CMK (cell line): ENCODE measurements at regions not wholly inside any gene's neighbourhood (a gene's known extent, or its start where the extent isn't known, plus 50 kb on each side); places are given as distances from the start of the nearest gene placed in this dataset.
A peak's percentile ranks its signal among the peaks of the same experiment; 100 is the strongest.

Experiments used
- DNase-seq: peaks from one replicate; pipeline ENCODE4 v3.0.0-alpha.2; 2010; ENCODE audit warnings: low read depth

DNA sequence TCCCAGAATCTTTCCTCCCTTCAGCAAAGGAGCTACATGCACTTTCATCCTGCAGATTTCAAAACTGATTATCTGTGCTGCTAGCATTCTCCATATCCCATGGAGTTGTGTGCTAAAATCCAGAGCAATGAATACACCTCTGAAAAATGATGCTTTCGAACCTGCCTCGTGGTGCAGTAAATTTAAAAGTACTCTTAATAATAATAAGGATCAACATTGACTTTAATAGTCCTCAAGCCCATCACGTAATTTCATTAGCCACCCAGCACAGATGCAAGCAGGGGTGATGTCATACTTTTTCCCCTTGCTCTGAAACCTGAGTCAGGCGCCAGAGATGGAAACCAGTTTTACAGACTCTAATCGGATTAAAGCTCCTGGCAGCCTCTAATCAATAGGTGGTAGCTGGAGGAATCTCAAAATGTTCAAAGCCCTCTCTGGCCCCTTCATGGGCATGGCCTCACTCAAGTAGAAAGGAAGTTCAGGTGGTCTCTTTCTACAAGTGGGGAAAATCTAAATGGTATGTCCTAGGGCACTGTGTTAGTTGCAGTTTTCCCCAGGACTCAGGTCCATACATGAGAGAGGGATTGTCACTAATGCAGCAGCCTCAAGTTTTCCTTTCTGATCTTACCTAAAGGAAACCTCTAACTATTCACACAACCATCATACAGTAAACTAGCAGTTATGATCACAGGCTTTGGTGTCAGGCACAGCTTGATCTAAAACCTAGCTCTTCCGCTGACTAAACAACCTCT is 221.6 kb upstream of the SLC30A5 start:
- no peak for DNase-seq

DNA sequence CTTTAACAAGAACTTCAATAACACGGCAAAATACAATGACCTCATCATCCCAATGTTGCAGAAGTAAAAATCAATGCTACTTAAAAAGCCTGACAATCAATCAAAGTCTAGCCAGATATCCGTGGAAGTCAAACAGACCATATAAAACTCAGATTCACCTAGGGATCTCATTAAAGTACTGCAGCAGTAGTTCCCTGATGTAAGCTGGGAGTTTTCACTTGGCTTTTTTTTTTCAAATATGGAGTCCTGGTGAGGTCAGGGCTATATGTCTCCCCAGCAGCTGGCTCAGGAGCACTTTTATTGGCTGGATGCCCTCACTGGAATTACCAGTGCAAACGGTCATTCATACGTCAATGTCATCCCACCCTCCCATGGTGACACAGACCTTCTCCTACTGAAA is 220.6 kb upstream of the SLC30A5 start:
- no peak for DNase-seq

DNA sequence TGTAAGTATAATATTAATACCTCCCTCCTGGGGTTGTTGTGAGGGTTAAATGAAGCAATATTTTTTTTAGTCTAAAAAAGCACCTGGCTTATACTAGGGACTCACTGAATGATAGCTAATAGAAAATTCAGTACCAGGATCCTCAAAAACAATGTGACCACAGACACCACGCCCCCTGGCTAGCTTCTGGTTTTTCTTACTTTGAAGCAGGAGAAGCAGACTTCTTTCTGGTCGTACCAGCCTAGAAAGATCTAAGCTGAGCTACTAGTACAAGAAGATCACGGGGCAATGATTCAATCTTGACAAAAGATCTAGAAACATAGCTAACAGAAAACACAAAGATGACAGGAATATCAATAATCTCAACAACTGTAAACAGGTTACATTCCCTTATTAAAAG is 218.5 kb upstream of the SLC30A5 start:
- no peak for DNase-seq

DNA sequence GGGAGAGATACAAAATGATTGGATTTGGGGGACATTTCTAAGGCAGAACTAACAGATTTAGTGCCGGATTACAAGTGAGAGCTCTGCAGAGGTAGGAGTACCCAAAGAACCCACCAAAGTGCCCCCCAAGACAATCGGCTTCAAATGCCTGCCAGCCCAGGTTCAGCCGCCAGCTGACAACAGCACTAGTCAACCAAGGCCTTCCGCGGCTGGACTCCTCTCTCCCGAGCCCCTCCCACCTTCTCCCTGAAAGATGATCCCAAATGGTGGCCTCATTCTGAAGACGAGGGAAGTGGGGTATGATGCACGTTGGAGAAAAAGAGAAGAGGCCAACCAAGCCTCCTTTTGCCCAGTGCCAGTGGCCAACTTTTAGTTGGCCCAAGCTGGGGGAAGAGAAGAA is 210.4 kb upstream of the SLC30A5 start:
- no peak for DNase-seq

DNA sequence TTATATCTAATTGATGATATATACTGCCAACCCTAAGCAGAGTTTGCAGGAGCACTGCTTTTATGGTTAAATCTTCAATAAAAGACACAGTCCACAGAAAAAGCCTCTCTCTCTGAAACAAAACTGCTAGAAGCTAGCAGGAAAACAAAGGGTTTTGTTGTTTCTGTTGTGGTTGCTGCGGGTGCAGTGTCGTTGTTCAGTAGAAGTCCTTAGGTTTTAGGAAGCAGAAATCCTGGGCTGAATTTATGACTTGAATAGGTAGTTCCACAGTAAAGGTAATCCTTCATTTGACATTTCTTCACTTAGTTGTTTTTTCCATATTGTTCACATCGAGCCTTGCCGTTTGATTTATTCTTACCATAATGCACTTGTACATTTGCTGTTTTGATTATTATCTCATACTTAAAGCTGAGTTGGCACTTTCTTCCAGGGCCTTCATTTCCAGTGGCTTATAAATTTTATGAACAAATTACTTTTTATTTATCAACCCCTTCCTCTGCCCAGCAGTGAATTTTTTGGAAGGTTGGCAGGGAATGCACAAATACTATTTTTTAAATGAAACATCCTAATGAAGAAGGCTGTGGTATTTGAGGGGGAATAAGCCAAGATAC is 209.6 kb upstream of the SLC30A5 start:
- DNase-seq: no peak

DNA sequence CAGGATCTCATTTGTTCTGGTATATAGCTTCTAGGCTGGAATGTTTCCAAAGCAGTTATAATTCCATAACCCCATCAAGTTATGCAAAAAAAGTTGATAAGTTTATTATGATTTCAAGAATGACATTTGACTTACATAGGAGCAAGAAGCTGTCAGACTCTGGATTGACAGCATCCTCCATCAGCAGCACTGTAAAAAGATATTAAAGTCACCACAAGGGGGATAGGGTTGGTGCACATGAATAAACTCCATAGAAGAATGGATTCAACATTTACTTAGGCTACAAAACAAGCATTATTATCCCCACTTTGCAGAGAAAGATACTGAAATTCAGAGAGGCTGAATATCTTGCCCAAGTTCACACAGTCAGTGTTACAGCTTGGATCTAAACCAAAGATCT is 208.9 kb upstream of the SLC30A5 start:
- DNase-seq: no peak

DNA sequence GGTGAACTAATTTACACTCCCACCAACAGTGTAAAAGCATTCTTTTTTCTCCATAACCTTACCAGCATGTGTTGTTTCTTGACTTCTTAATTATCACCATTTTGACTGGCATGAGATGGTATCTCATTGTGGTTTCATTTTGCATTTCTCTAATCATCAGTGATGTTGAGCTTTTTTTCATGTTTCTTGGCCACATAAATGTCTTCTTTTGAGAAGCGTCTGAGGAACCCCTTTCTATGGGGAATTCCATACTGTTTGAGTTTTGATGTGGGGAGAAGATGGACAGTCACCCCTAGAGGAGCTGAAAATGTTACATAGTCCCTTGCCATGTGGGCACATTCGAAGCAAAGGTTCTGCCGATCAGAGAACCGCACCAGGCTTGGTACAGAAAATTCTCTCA is 207.0 kb upstream of the SLC30A5 start:
- DNase-seq: no peak

DNA sequence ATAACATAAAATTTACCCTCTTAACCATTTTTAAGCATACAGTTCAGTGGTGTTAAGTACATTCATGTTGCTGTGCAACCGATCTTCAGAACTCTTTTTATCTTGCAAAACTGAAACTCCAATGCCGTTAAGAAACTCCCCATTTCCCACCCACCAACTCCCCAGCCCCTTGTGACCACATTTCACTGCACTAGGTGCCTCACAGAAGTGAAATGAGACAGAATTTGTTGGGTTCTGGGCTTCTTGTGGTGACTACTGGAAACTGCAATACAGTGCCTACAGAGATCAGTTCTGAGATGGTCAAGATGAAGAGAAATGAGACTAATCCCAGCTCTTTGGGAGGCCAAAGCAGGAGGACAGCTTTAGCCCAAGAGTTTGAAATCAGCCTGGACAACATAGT is 202.1 kb upstream of the SLC30A5 start:
- no peak for DNase-seq

DNA sequence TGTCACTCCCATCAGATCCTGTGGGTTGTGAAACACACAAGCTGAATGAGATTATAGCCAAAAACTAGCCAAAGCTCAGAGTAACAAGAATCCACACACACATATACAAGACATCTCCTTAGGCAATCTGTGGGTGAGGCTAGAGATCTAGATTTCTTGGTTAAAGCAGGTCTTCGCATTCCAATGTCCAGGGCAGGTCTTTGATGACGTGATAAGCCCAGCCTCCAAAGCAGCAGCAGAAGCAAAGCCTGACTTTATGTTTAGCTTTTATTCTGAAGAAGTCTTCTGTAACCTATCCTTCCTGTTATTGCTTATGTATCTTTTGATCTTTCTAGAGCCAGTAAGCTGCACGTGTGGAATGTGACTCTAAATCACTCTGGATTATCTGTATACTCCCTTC is 199.1 kb upstream of the SLC30A5 start:
- no peak for DNase-seq

DNA sequence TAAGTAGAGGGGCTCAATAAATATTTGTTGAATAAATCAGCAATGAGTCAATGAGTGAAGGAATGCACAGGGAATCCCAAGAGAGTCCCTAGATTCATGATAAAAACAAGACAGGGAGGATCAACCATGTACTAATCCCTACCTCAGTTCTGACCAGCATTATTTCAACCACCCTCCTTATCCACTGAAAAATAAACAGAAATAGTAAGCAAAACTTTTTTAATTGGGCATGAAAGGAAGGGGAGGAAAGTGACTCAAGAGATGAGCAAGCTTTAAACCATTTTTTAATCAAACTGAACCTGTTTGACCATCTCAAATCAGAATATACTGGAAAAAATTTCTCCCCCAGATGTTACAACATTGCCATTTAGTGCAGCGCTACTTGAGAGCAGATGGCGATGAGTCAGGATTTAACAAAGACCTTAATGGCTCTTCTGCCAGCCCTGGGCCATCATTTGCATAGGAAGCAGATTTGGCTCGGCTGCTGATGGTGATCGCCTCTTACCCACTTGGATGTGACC is 194.8 kb upstream of the SLC30A5 start:
- DNase-seq: no peak

DNA sequence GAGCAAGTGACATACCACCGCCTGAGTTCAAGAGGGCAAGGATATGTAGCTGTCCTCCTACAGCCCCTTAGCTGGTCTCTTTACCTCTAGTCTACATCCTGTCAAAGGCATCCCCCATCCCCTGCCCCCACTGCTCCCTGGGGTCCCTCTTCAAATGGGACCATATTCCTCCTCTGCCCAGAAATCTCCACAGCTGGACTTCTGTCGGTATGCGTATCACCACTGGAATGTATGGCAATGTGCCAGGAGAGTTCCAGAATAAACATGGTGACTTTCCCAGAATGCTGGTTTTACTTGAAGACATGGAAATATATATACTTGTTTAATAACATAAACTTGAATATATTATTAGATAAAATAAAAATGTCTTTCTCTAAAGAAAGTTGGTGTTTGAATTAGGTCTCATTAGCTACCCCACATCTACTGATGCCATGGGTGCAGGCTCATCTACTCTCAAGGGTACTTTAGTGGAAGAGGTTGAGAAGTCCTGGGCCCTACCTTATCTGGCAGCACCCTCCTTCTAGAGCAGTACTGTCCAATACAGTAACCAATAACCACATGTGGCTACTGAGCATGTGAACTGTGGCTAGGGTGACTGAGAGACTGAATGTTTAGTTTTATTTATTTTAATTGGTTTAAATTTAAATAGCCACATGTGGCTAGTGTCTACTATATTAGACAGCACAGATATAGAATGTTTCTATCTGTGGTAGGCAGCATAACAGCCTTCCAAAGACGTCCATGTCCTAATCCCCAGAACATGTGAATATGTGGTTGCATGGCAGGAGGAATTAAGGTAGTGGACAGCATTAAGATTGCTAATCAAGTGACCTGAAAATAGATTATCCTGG is 181.7 kb upstream of the SLC30A5 start:
- DNase-seq: no peak

DNA sequence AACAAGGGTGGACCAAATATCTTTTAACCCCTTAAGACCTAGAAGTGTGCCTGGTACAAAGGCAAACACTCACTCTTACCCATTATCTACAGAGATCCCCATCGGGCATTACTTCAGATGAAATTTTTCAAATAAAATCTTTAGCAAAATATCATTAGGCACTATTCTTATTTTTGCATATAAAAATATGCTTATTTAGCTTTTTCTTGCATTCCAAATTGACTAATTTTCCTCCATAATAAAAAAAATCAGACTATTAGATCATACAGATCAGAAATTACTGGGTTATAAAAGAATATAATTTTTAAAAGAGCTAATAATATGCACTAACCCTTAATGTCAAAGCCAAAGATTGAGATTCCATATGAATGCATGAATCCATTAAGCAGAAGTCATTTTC is 178.7 kb upstream of the SLC30A5 start:
- no peak for DNase-seq

DNA sequence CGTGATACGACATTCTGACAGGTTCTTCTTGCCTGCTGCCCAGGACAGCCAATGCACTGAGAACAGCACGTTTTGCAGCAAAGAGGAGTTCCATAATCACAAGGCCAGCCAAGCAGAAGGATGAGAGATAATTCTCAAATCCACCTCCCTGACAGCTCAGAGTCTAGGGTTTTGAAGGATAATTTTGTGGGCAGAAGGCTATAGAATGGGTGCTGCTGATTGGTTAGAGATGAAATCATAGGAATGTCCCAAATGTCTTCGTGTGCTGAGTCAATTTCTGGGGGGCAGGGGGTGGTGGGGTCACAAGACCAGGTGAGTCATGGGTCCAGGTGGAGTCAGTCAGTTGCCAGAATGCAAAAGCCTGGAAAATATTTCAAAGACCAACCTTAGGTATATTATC is 175.5 kb upstream of the SLC30A5 start:
- no peak for DNase-seq

DNA sequence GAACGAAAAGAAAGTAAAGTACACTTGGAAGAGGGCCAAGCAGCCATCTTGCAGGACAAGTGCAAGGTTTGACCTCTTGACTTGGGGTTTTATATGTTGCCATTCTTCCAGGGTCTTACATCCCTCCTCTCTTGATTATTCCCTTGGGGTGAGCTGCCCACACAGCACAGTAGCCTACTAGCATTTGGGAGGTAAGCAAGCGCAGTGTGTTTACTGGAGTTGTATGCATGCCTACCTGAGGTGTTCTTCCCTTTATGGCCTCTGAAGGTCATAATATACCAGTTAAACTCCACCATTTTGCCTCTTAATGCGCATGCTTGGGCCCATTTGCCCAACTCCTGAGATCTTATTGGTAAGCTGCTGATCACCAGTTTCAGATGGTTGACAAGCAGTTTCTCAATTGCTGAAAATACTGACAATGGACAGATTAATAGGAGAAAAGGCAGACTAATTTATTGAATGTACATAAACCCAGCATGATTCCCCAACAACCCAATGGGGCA is 173.8 kb upstream of the SLC30A5 start:
- DNase-seq: no peak

DNA sequence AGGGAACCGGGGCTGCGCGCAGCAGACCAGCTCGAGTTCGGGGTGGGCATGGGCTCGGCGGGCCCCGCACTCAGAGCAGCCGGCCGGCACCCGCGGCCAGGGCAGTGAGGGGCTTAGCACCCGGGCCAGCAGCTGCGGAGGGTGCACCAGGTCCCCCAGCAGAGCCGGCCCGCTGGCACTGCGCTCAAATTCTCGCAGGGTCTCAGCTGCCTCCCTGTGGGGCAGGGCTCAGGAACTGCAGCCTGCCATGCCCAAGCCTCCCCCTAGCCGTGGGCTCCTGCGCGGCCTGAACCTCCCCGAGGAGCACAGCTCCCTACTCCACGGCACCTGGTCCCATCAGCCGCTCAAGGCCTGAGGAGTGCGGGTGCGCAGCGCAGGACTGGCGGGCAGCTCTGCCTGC is 172.9 kb upstream of the SLC30A5 start:
- no peak for DNase-seq

DNA sequence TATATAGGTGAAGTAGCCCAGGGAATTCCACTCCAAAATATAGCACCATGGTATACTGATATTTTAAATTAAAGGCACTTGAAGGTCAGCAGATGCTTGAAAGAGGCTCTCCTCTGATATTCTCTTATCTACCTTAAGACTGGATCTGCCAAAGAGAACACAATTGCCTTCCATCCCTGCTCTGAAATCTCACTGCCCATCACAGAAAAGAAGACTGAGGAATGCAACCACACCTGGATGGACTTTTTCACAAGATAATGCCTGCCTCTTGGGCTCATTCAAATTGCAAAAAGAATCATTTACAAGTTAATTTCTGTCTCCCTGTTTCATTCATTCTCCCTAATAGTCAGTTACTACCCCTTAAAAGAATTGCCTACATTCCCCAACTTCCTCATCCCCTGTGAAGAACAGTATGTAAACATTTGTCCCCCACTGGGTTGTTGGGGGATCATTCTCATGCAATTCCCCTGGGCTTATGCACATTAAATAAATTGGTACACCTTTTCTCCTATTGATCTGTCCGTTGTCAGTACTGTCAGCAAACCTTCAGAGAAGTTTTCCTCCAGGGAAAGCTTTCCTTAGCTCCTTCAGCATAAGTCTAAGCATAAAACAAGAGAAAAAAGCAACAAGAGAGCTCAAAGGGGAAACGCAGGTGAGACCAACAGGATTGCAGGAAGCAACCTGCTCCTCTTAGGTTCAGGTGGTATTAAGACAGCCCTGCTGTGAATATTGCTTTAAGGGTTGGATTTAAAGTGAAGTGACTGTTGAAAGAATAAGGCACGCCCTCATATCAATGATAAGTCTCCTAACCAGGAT is 171.4 kb upstream of the SLC30A5 start:
- no peak for DNase-seq

DNA sequence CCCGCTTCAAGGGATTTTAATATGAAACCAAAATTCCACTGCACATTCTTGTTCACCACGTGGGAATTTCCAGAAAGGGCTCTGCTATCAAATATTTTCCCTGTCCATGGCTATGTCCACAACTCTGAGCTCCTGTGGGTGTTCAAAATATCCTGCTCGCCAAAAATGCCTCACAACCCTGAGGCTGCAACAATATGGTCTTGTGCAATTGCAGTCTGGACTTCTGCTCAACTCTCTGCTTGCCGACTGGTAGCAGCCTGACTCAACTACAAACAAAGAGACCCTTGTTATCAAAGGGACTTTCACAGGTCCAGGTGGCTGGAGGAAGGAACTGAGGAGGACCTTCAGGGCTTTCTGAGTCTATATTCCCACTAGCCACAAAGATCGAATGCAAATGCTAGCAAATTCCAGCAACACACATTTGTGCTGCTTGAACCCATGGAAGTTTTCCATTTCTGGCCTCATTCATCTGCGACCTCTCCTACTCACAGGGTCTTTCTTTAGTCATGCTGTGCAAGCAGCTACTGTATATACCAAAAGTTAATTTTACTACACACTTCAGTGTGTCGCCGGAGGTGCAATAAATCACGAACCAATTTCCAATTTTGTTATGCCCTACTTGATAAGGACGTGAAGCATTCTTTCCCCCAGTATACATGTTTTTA is 169.2 kb upstream of the SLC30A5 start:
- no peak for DNase-seq

DNA sequence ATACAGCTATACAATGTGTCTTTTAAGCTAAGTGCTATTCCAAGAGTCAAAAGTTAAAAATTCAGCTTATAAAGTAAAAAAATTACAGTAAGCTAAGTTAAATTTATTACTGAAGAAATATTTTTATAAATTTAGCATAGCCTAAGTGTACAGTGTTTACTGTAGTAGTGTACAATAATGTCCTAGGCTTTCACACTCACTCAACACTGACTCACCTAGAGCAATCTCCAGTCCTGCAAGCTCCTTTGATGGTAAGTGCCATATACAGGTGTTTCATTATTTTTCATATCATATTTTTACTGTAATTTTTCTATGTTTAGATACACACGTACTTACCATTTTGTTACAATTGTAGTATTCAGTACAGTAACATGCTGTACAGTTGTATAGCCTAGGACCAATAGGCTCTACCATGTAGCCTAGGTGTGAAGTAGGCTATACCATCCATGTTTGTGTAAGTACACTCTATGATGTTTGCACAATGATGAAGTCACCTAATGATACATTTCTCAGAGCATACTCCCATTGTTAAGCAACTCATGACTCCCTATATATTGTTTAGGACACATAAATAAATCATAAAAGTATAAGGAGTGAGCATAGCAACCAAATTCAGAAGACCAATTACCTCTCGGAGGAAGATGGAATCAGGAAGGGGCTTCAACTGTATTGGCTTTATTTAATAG is 165.1 kb upstream of the SLC30A5 start:
- no peak for DNase-seq

DNA sequence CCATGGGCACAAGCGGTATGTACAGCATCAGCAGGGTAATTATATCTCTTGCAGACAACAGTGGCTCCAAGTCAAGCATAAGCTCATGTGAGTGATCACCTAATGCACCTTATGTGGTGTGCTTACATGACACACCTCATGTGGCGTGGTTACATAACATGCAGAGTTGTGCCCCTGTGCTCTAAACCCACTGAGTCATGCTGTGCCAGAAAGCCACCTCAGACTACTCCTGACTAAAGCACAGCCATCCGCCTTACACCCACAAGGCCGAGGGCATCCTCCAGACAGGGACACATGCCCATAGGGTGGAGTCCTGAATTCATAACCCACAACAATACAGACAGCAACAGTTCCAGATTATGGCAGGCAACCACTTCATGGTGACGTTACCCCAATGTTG is 163.7 kb upstream of the SLC30A5 start:
- no peak for DNase-seq

DNA sequence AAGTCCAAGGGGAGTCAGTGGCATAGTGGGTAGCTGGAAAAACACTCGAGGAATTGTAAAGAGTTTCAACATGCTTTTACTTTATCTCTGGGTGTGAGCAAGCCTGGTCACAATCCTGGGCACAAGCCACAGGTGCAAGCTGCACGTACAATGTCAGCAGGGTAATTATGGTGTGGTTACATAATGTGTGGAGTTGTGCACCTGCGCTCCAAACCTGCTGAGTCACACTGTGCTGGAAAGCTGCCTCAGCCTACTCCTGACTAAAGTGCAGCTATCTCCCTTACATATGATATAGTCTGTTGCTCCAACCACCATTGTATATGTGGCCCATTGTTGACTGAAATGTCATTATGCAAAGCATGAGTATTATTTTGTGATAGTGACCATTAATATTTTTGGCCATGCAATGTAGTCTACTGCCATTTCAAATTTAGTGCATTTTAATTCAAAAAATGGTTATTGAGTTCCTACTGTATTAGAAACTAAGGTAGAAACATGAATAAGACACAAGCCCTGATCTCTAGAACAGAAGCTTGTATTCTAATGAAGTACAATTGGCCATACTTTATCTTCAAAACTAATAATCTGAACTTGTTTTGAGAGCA is 160.9 kb upstream of the SLC30A5 start:
- DNase-seq: peak; percentile 1
